Thyroid gland (tissue), 4 donors: ENCODE measurements at regions not wholly inside any gene's neighbourhood (a gene's known extent, or its start where the extent isn't known, plus 50 kb on each side); places are given as distances from the start of the nearest gene placed in this dataset.

Source experiments
- POLR2A ChIP-seq, 2 donors: fragments of 450-650 bp; IDR thresholded peaks; one replicate each; pipeline ENCODE4 v1.6.1; 2017; ENCODE audit warnings: antibody characterized with exemption in 2 of 2, mild to moderate bottlenecking in 2 of 2, moderate library complexity in 1 of 2
- TF ChIP-seq, protein P1 (sequence below), 6 experiments: fragments of 200-600 bp in 3 of 6; fragments of 450-650 bp in 3 of 6; sonication (generic) in 3 of 6; IDR thresholded peaks; one replicate each; pipeline ENCODE4 v1.5.1; 2016 to 2019; ENCODE audit warnings: antibody characterized with exemption in 6 of 6, mild to moderate bottlenecking in 2 of 6, inconsistent platforms in 1 of 6, moderate library complexity in 1 of 6

DNA sequence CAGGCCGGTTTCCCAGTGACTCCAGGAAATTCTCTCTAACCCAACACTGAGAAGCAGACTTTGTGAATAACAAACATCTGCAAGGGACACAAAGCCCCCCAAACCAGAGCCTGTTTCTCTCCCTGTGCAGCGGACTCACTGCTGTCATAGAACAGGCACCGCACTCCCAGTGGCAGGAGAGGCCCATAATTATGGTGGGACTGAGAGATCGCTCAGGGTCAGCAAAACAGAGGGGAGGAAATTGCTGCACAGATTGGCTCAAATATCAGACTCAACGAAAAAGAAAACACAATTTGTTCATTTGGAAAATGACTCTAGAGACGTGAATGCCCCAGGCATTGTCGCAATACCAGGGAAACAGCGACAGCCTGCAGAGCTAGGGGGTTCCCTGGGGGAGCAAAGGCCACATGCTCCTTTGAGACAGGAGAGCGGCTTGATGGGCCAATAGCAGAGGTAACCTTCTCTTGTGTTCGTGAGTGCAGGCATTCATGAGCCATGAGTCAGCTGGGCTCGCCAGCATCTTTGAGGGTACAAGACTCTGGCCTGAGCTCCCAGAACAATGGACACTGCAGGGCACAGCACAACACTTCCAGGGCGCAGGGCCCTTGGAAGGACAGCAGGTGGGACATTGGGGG is 143.3 kb upstream of the KLHL29 start:
- TF ChIP-seq, protein P1, sequence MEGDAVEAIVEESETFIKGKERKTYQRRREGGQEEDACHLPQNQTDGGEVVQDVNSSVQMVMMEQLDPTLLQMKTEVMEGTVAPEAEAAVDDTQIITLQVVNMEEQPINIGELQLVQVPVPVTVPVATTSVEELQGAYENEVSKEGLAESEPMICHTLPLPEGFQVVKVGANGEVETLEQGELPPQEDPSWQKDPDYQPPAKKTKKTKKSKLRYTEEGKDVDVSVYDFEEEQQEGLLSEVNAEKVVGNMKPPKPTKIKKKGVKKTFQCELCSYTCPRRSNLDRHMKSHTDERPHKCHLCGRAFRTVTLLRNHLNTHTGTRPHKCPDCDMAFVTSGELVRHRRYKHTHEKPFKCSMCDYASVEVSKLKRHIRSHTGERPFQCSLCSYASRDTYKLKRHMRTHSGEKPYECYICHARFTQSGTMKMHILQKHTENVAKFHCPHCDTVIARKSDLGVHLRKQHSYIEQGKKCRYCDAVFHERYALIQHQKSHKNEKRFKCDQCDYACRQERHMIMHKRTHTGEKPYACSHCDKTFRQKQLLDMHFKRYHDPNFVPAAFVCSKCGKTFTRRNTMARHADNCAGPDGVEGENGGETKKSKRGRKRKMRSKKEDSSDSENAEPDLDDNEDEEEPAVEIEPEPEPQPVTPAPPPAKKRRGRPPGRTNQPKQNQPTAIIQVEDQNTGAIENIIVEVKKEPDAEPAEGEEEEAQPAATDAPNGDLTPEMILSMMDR (IDR thresholded peaks at IDR 0.05): no peak
- TF ChIP-seq POLR2A (IDR thresholded peaks at IDR 0.05): no peak
